ENCODE measurements at regions not wholly inside any gene's neighbourhood (a gene's known extent, or its start where the extent isn't known, plus 50 kb on each side); places are given as distances from the start of the nearest gene placed in this dataset.
A peak's percentile ranks its signal among the peaks of the same experiment; 100 is the strongest.

GRCh38 chr3:70734756-70735155 lies 422.3 kb upstream of the MDFIC2 start:
- DNase-seq (no peak), ATAC-seq (ENCODE audit: insufficient read depth, low FRiP score) (no peak)
- no peaks in the 10 kb centered on the region for H3K4me1 ChIP-seq (ENCODE audit: control insufficient read depth in 5 of 5, insufficient read depth in 5 of 5, low read length in 5 of 5)
- TF ChIP-seq CTCF (IDR thresholded peaks at IDR 0.05; ENCODE audit: control extremely low read depth, extremely low read depth): no peak
- H3K27ac ChIP-seq (ENCODE audit: low read depth in 1 of 2, low read length in 1 of 2): no peak overlapping the region
- H3K27me3 ChIP-seq (ENCODE audit: control insufficient read depth in 3 of 3, insufficient read depth in 3 of 3, low read length in 2 of 3): no peaks in the 10 kb centered on the region
- no peak overlapping the region for H3K4me3 ChIP-seq
- H3K9me3 ChIP-seq (ENCODE audit: control insufficient read depth in 4 of 4, insufficient read depth in 3 of 4, low read length in 3 of 4): no peaks in the 10 kb centered on the region
- no peaks in the 10 kb centered on the region for H3K36me3 ChIP-seq (ENCODE audit: control insufficient read depth in 4 of 4, insufficient read depth in 4 of 4, low read length in 4 of 4)
- 96% methylated on average over 3 of the region's 3 CpGs for WGBS, 2 donors
- no peak overlapping the region for H3K9ac ChIP-seq (ENCODE audit: insufficient read depth in 1 of 2, low read length in 2 of 2)

GRCh38 chr3:70731046-70731445 lies 418.6 kb upstream of the MDFIC2 start:
- 94 to 96% methylated on average over 2 of the region's 2 CpGs for WGBS, 2 donors
- H3K9ac ChIP-seq (ENCODE audit: insufficient read depth in 1 of 2, low read length in 2 of 2): no peak overlapping the region
- H3K27me3 ChIP-seq (ENCODE audit: control insufficient read depth in 3 of 3, insufficient read depth in 3 of 3, low read length in 2 of 3): no peaks in the 10 kb centered on the region
- DNase-seq: no peak
- H3K9me3 ChIP-seq (ENCODE audit: control insufficient read depth in 4 of 4, insufficient read depth in 3 of 4, low read length in 3 of 4): no peaks in the 10 kb centered on the region
- H3K4me1 ChIP-seq (ENCODE audit: control insufficient read depth in 5 of 5, insufficient read depth in 5 of 5, low read length in 5 of 5): peaks cover 0 to 5% (median 0%) of the 10 kb centered on the region in 5 donors
- no peak overlapping the region for H3K4me3 ChIP-seq
- no peaks in the 10 kb centered on the region for H3K36me3 ChIP-seq (ENCODE audit: control insufficient read depth in 4 of 4, insufficient read depth in 4 of 4, low read length in 4 of 4)
- H3K27ac ChIP-seq (ENCODE audit: low read depth in 1 of 2, low read length in 1 of 2): no peak overlapping the region
- TF ChIP-seq CTCF (IDR thresholded peaks at IDR 0.05; ENCODE audit: control extremely low read depth, extremely low read depth): no peak
- no peak for ATAC-seq (ENCODE audit: insufficient read depth, low FRiP score)

- DNase-seq: no peak
- Histone ChIP-seq H3K27ac (ENCODE audit: low read depth in 1 of 2, low read length in 1 of 2) (no peak overlapping the region), H3K9ac (ENCODE audit: insufficient read depth in 1 of 2, low read length in 2 of 2) (no peak overlapping the region), H3K4me3 (no peak overlapping the region), H3K27me3 (ENCODE audit: control insufficient read depth in 3 of 3, insufficient read depth in 3 of 3, low read length in 2 of 3) (no peaks in the 10 kb centered on the region), H3K4me1 (ENCODE audit: control insufficient read depth in 5 of 5, insufficient read depth in 5 of 5, low read length in 5 of 5) (peaks cover 0 to 5% (median 0%) of the 10 kb centered on the region in 5 donors), H3K36me3 (ENCODE audit: control insufficient read depth in 4 of 4, insufficient read depth in 4 of 4, low read length in 4 of 4) (no peaks in the 10 kb centered on the region), H3K9me3 (ENCODE audit: control insufficient read depth in 4 of 4, insufficient read depth in 3 of 4, low read length in 3 of 4) (no peaks in the 10 kb centered on the region)
- TF ChIP-seq CTCF (IDR thresholded peaks at IDR 0.05; ENCODE audit: control extremely low read depth, extremely low read depth): no peak
- no peak for ATAC-seq (ENCODE audit: insufficient read depth, low FRiP score)
- WGBS, 2 donors: 79 to 88% methylated on average over 3 of the region's 3 CpGs
These were observed 417.4 kb upstream of the MDFIC2 start for GRCh38 chr3:70729845-70730244.

- H3K36me3 ChIP-seq (ENCODE audit: control insufficient read depth in 4 of 4, insufficient read depth in 4 of 4, low read length in 4 of 4): no peaks in the 10 kb centered on the region
- no peak overlapping the region for H3K4me3 ChIP-seq
- no peak overlapping the region for H3K9ac ChIP-seq (ENCODE audit: insufficient read depth in 1 of 2, low read length in 2 of 2)
- no peak for TF ChIP-seq CTCF (IDR thresholded peaks at IDR 0.05; ENCODE audit: control extremely low read depth, extremely low read depth)
- no peak overlapping the region for H3K27ac ChIP-seq (ENCODE audit: low read depth in 1 of 2, low read length in 1 of 2)
- H3K27me3 ChIP-seq (ENCODE audit: control insufficient read depth in 3 of 3, insufficient read depth in 3 of 3, low read length in 2 of 3): no peaks in the 10 kb centered on the region
- H3K4me1 ChIP-seq (ENCODE audit: control insufficient read depth in 5 of 5, insufficient read depth in 5 of 5, low read length in 5 of 5): peaks cover 0 to 5% (median 0%) of the 10 kb centered on the region in 5 donors
- ATAC-seq (ENCODE audit: insufficient read depth, low FRiP score) (no peak), DNase-seq (peak in 2 of 3 donors; percentile 13 to 16)
- H3K9me3 ChIP-seq (ENCODE audit: control insufficient read depth in 4 of 4, insufficient read depth in 3 of 4, low read length in 3 of 4): no peaks in the 10 kb centered on the region
- 27 to 63% methylated on average over 1 of the region's 1 CpG for WGBS, 2 donors
These were observed 415.9 kb upstream of the MDFIC2 start for GRCh38 chr3:70728311-70728710.

All from lung (tissue), 11 donors.